CD14-positive monocyte (primary cell): ENCODE measurements at regions not wholly inside any gene's neighbourhood (a gene's known extent, or its start where the extent isn't known, plus 50 kb on each side); places are given as distances from the start of the nearest gene placed in this dataset.

Experiments
- DNase-seq, 3 donors: peaks; one replicate each; pipeline ENCODE4 v3.0.0-alpha.2; 2011 to 2022
- H2AFZ ChIP-seq: 2 replicates; pipeline ENCODE4 v1.6.0; 2012; ENCODE audit warnings: mild to moderate bottlenecking, low read depth, low read length, inconsistent platforms; ENCODE audit not compliant: insufficient read depth, poor library complexity, severe bottlenecking
- H3K27ac ChIP-seq, 2 donors: 1 replicate in 1 of 2; 2 replicates in 1 of 2; pipeline ENCODE4 v1.5.1; 2012 to 2013; ENCODE audit warnings: low read length in 2 of 2, control low read depth in 1 of 2, inconsistent platforms in 1 of 2, low read depth in 1 of 2, mild to moderate bottlenecking in 1 of 2
- H3K27me3 ChIP-seq, 2 donors: one replicate each; pipeline versions ENCODE4 v1.6.0 to v1.6.1; 2011 to 2013; ENCODE audit warnings: low read length in 2 of 2; ENCODE audit not compliant: control insufficient read depth in 2 of 2, insufficient read depth in 2 of 2
- H3K36me3 ChIP-seq, 2 donors: replicated peaks in 1 of 2; 1 replicate in 1 of 2; 2 replicates in 1 of 2; pipeline versions ENCODE4 v1.5.1 to v1.6.1; 2012 to 2013; ENCODE audit warnings: low read length in 2 of 2, control low read depth in 1 of 2, inconsistent platforms in 1 of 2, mild to moderate bottlenecking in 1 of 2; ENCODE audit not compliant: insufficient read depth in 2 of 2, control insufficient read depth in 1 of 2
- H3K4me1 ChIP-seq, 2 donors: 1 replicate in 1 of 2; 2 replicates in 1 of 2; pipeline versions ENCODE4 v1.5.1 to v1.6.1; 2012 to 2013; ENCODE audit warnings: low read length in 2 of 2, control low read depth in 1 of 2, inconsistent platforms in 1 of 2, mild to moderate bottlenecking in 1 of 2, moderate library complexity in 1 of 2; ENCODE audit not compliant: insufficient read depth in 2 of 2, control insufficient read depth in 1 of 2
- H3K4me2 ChIP-seq: replicated peaks from 2 replicates; pipeline ENCODE3; 2012; ENCODE audit warnings: low read length, moderate library complexity, mild to moderate bottlenecking; ENCODE audit not compliant: poor library complexity, severe bottlenecking; ENCODE audit errors: extremely low read depth
- H3K4me3 ChIP-seq, 3 experiments: fragments of 200-600 bp in 1 of 3; sonication (generic) in 1 of 3; replicated peaks in 1 of 3; 1 replicate in 2 of 3; 2 replicates in 1 of 3; pipeline ENCODE4 v1.5.1; 2011 to 2013; ENCODE audit warnings: low read length in 3 of 3, mild to moderate bottlenecking in 3 of 3, control low read depth in 2 of 3, low read depth in 2 of 3, inconsistent platforms in 1 of 3, moderate library complexity in 1 of 3
- H3K79me2 ChIP-seq: 2 replicates; pipeline ENCODE4 v1.6.0; 2012; ENCODE audit warnings: mild to moderate bottlenecking, control low read depth, inconsistent platforms, low read length, moderate library complexity; ENCODE audit not compliant: insufficient read depth
- H3K9ac ChIP-seq: 2 replicates; pipeline ENCODE4 v1.6.0; 2017; ENCODE audit warnings: low read length, mild to moderate bottlenecking; ENCODE audit not compliant: insufficient read depth, poor library complexity, severe bottlenecking
- H3K9me3 ChIP-seq, 2 donors: replicated peaks in 1 of 2; 1 replicate in 1 of 2; 2 replicates in 1 of 2; pipeline versions ENCODE4 v1.5.1 to v1.6.1; 2012 to 2013; ENCODE audit warnings: low read length in 2 of 2, control low read depth in 1 of 2; ENCODE audit not compliant: control insufficient read depth in 1 of 2, insufficient read depth in 1 of 2
- H4K20me1 ChIP-seq: 2 replicates; pipeline ENCODE4 v1.6.0; 2012; ENCODE audit warnings: mild to moderate bottlenecking, low read length, control low read depth, moderate library complexity; ENCODE audit not compliant: insufficient read depth
- H3K27ac Mint-ChIP-seq, 7 donors: one replicate each; pipeline ENCODE4 v1.8.0; 2020; ENCODE audit warnings: mild to moderate bottlenecking in 7 of 7, mixed read lengths in 7 of 7, moderate library complexity in 6 of 7, inconsistent platforms in 2 of 7
- H3K27me3 Mint-ChIP-seq, 3 donors: one replicate each; pipeline ENCODE4 v1.8.0; 2021 to 2022; ENCODE audit warnings: low read depth in 3 of 3, mild to moderate bottlenecking in 3 of 3, mixed read lengths in 3 of 3, moderate library complexity in 3 of 3, inconsistent platforms in 1 of 3
- H3K36me3 Mint-ChIP-seq, 2 donors: one replicate each; pipeline ENCODE4 v1.8.0; 2020; ENCODE audit warnings: mixed read lengths in 2 of 2, inconsistent platforms in 1 of 2, mild to moderate bottlenecking in 1 of 2
- H3K4me1 Mint-ChIP-seq: one replicate; pipeline ENCODE4 v1.8.0; 2020; ENCODE audit warnings: mild to moderate bottlenecking, mixed read lengths
- H3K4me3 Mint-ChIP-seq, 2 donors: one replicate each; pipeline ENCODE4 v1.8.0; 2020; ENCODE audit warnings: mild to moderate bottlenecking in 2 of 2, mixed read lengths in 2 of 2, moderate library complexity in 1 of 2
- H3K9me3 Mint-ChIP-seq, 7 donors: one replicate each; pipeline ENCODE4 v1.8.0; 2020 to 2022; ENCODE audit warnings: mixed read lengths in 7 of 7, mild to moderate bottlenecking in 6 of 7, moderate library complexity in 6 of 7, inconsistent platforms in 2 of 7
- CTCF ChIP-seq: fragments of 200-600 bp; IDR thresholded peaks from one replicate; pipeline ENCODE4 v1.8.0; 2022; ENCODE audit warnings: antibody characterized with exemption, mild to moderate bottlenecking
- WGBS: methylation state at CpG from one replicate; pipeline ENCODE4 v1.1.5; 2013; ENCODE audit warnings: missing lambda C conversion rate; ENCODE audit not compliant: insufficient coverage; 5-methylcytosine and 5-hydroxymethylcytosine counted together
- intact Hi-C, 2 donors: fragments of 100-400 bp; cut with micrococcal nuclease; formaldehyde crosslinking; loops; one replicate each; pipeline versions ENCODE4 v1.15.0 to v1.15.1; 2023

GRCh38 chrX:69038816-69039215 is 126.4 kb downstream of the PJA1 start:
- no peak for TF ChIP-seq CTCF
- no peaks in the 10 kb centered on the region for H3K36me3 ChIP-seq
- WGBS, result no CpG with 5 or more reads among the region's 1 CpG

GRCh38 chrX:69038188-69038587 is 127.1 kb downstream of the PJA1 start:
- Mint-ChIP-seq H3K36me3 (no peaks in the 10 kb centered on the region), H3K4me3 (no peak overlapping the region), H3K27me3 (peaks cover 1 to 10% (median 3%) of the 10 kb centered on the region in 3 donors), H3K27ac (no peak overlapping the region), H3K9me3 (peaks cover 0 to 7% (median 0%) of the 10 kb centered on the region in 7 donors), H3K4me1 (no peaks in the 10 kb centered on the region)
- H3K4me2 ChIP-seq, result no peak overlapping the region
- no peak overlapping the region for H2AFZ ChIP-seq
- H3K79me2 ChIP-seq, result no peaks in the 10 kb centered on the region
- no peak for TF ChIP-seq CTCF
- H3K27ac ChIP-seq, result no peak overlapping the region
- no peaks in the 10 kb centered on the region for H3K4me1 ChIP-seq
- H3K9ac ChIP-seq, result no peak overlapping the region
- no peak for DNase-seq
- no peaks in the 10 kb centered on the region for H4K20me1 ChIP-seq
- no peaks in the 10 kb centered on the region for H3K27me3 ChIP-seq
- no peak overlapping the region for H3K4me3 ChIP-seq
- 100% methylated on average over 2 of the region's 6 CpGs for WGBS
- H3K36me3 ChIP-seq, result no peaks in the 10 kb centered on the region
- intact Hi-C loops, result no loop called here
- no peaks in the 10 kb centered on the region for H3K9me3 ChIP-seq

More at GRCh38 chrX:69038816-69039215, 126.4 kb downstream of the PJA1 start:
- Mint-ChIP-seq H3K27me3 (peaks cover 1 to 10% (median 3%) of the 10 kb centered on the region in 3 donors), H3K27ac (no peak overlapping the region), H3K4me1 (no peaks in the 10 kb centered on the region), H3K4me3 (no peak overlapping the region), H3K9me3 (peaks cover 0 to 10% (median 0%) of the 10 kb centered on the region in 7 donors), H3K36me3 (no peaks in the 10 kb centered on the region)
- H3K4me3 ChIP-seq, result no peak overlapping the region
- no peak for DNase-seq
- intact Hi-C loops, result no loop called here
- H3K9ac ChIP-seq, result no peak overlapping the region
- H3K27me3 ChIP-seq, result no peaks in the 10 kb centered on the region
- H3K4me2 ChIP-seq, result no peak overlapping the region
- no peaks in the 10 kb centered on the region for H3K79me2 ChIP-seq
- no peaks in the 10 kb centered on the region for H3K4me1 ChIP-seq
- H2AFZ ChIP-seq, result no peak overlapping the region
- no peak overlapping the region for H3K27ac ChIP-seq
- no peaks in the 10 kb centered on the region for H3K9me3 ChIP-seq
- H4K20me1 ChIP-seq, result no peaks in the 10 kb centered on the region
